OCI-LY3 (cell line): ENCODE measurements at regions not wholly inside any gene's neighbourhood (a gene's known extent, or its start where the extent isn't known, plus 50 kb on each side); places are given as distances from the start of the nearest gene placed in this dataset.

ENCODE experiments used
- CTCF ChIP-seq: fragments of 200-600, 300-600 bp; sonication (generic); IDR thresholded peaks from 2 replicates; pipeline ENCODE4 v1.5.1; 2014; ENCODE audit warnings: antibody characterized with exemption, low read length, low read depth
- EZH2phosphoT487 ChIP-seq: fragments of 200-600 bp; shearing (Covaris generic); IDR thresholded peaks from 2 replicates; pipeline ENCODE4 v1.6.1; 2018; ENCODE audit warnings: antibody characterized with exemption, mixed run types, low read depth

GRCh38 chr21:27425172-27425571 is 458.3 kb upstream of the ADAMTS5 start:
- 0 out of 2 replicates have a peak, but pooled peaks have one; percentile 5 for TF ChIP-seq CTCF
- no peak for TF ChIP-seq EZH2phosphoT487
